HepG2 (cell line): ENCODE measurements at regions not wholly inside any gene's neighbourhood (a gene's known extent, or its start where the extent isn't known, plus 50 kb on each side); places are given as distances from the start of the nearest gene placed in this dataset.

Experiments
- ATF2 ChIP-seq: sonication (generic); formaldehyde crosslinking; IDR thresholded peaks from 2 replicates; pipeline ENCODE4 v1.4.0; 2020; ENCODE audit warnings: missing genetic modification reagents
- CHD2 ChIP-seq: IDR thresholded peaks from 2 replicates; pipeline ENCODE4 v1.6.1; 2011; ENCODE audit warnings: low read depth, low read length, improper control_type of control experiment
- HCFC1 ChIP-seq: fragments of 150-350 bp; IDR thresholded peaks from 2 replicates; pipeline ENCODE4 v1.6.1; 2014; ENCODE audit warnings: low read depth, low read length
- HNRNPH1 ChIP-seq: fragments of 200-400 bp; formaldehyde crosslinking; optimal IDR thresholded peaks from 2 replicates; pipeline ENCODE3; 2017; ENCODE audit warnings: mild to moderate bottlenecking, low read depth, low read length
- ISL2 ChIP-seq: sonication (generic); formaldehyde crosslinking; IDR thresholded peaks from 2 replicates; pipeline ENCODE4 v1.5.0; 2020; ENCODE audit warnings: missing genetic modification reagents
- JARID2 ChIP-seq: sonication (generic); formaldehyde crosslinking; IDR thresholded peaks from 2 replicates; pipeline ENCODE4 v1.8.1; 2023; ENCODE audit warnings: missing genetic modification reagents, inconsistent platforms; ENCODE audit not compliant: insufficient replicate concordance
- KLF15 ChIP-seq: sonication (generic); formaldehyde crosslinking; IDR thresholded peaks from 2 replicates; pipeline ENCODE4 v1.8.1; 2023; ENCODE audit warnings: borderline replicate concordance, mild to moderate bottlenecking, inconsistent platforms, missing genetic modification reagents, mixed read lengths
- NFAT5 ChIP-seq: sonication (generic); formaldehyde crosslinking; IDR thresholded peaks from 2 replicates; pipeline ENCODE4 v1.4.0; 2020; ENCODE audit warnings: missing genetic modification reagents
- XRCC5 ChIP-seq: fragments of 200-400 bp; formaldehyde crosslinking; optimal IDR thresholded peaks from 2 replicates; pipeline ENCODE3; 2017; ENCODE audit warnings: mild to moderate bottlenecking, low read length
- ZKSCAN8 ChIP-seq: IDR thresholded peaks from 2 replicates; pipeline ENCODE4 v1.6.1; 2016; ENCODE audit warnings: borderline replicate concordance, missing genetic modification reagents, missing compliant biosample characterization
- ZNF367 ChIP-seq: sonication (generic); formaldehyde crosslinking; IDR thresholded peaks from 2 replicates; pipeline ENCODE4 v1.4.0; 2020; ENCODE audit warnings: missing genetic modification reagents, borderline replicate concordance
- ZNF567 ChIP-seq: sonication (generic); formaldehyde crosslinking; IDR thresholded peaks from 2 replicates; pipeline ENCODE4 v1.8.1; 2023; ENCODE audit warnings: mild to moderate bottlenecking, missing genetic modification reagents, borderline replicate concordance
- TF ChIP-seq, protein P1 (sequence below): sonication (generic); formaldehyde crosslinking; IDR thresholded peaks from 2 replicates; pipeline ENCODE4 v1.8.0; 2023; ENCODE audit warnings: mild to moderate bottlenecking, missing genetic modification reagents
- TF ChIP-seq, protein P2 (sequence below), 2 experiments: sonication (generic) in 1 of 2; formaldehyde crosslinking in 1 of 2; IDR thresholded peaks; 2 replicates each; pipeline versions ENCODE4 v1.4.0 to v1.6.1; 2016 to 2020; ENCODE audit warnings: borderline replicate concordance in 1 of 2, low read depth in 1 of 2, mild to moderate bottlenecking in 1 of 2, missing genetic modification reagents in 1 of 2

DNA sequence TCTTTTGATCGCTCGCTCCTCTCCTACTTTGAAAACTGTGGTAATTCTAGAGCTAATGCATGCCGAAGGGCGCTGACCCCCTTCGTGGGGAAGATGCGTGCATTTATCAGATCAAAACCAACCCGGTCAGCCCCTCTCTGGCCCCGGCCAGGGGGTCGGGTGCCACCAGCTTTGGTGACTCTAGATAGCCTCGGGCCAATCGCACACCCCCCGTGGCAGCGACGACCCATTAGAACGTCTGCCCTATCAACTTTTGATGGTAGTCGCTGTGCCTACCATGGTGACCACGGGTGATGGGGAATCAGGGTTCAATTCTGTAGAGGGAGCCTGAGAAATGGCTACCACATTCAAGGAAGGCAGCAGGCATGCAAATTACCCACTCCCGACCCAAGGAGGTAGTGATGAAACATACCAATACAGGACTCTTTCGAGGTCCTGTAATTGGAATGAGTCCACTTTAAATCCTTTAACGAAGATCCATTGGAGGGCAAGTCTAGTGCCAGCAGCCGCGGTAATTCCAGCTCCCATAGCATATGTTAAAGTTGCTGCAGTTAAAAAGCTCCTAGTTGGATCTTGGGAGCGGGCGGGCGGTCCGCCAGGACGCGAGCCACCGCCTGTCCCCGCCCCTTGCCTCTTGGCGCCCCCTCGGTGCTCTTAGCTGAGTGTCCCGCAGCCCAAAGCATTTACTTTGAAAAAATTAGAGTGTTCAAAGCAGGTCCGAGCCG is 3898.2 kb upstream of the OR11H1 start (continued):
- TF ChIP-seq NFAT5 (CRISPR knock-in tag) = no peak
- TF ChIP-seq ZKSCAN8 (CRISPR knock-in tag) = no peak
- TF ChIP-seq XRCC5 = no peak
- TF ChIP-seq KLF15 (CRISPR knock-in tag) = no peak
- no peak for TF ChIP-seq HCFC1
- no peak for TF ChIP-seq CHD2
- no peak for TF ChIP-seq HNRNPH1
- no peak for TF ChIP-seq ISL2 (CRISPR knock-in tag)
- TF ChIP-seq ATF2 (CRISPR knock-in tag) = no peak
- TF ChIP-seq ZNF367 (CRISPR knock-in tag) = no peak
- TF ChIP-seq, protein P1, sequence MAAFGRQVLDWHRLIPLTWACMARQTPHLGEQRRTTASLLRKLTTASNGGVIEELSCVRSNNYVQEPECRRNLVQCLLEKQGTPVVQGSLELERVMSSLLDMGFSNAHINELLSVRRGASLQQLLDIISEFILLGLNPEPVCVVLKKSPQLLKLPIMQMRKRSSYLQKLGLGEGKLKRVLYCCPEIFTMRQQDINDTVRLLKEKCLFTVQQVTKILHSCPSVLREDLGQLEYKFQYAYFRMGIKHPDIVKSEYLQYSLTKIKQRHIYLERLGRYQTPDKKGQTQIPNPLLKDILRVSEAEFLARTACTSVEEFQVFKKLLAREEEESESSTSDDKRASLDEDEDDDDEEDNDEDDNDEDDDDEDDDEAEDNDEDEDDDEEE = no peak
- TF ChIP-seq, protein P2, sequence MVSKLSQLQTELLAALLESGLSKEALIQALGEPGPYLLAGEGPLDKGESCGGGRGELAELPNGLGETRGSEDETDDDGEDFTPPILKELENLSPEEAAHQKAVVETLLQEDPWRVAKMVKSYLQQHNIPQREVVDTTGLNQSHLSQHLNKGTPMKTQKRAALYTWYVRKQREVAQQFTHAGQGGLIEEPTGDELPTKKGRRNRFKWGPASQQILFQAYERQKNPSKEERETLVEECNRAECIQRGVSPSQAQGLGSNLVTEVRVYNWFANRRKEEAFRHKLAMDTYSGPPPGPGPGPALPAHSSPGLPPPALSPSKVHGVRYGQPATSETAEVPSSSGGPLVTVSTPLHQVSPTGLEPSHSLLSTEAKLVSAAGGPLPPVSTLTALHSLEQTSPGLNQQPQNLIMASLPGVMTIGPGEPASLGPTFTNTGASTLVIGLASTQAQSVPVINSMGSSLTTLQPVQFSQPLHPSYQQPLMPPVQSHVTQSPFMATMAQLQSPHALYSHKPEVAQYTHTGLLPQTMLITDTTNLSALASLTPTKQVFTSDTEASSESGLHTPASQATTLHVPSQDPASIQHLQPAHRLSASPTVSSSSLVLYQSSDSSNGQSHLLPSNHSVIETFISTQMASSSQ (IDR thresholded peaks at IDR 0.05; ENCODE audit: low read depth) = no peak
- TF ChIP-seq, protein P2 (CRISPR knock-in tag; IDR thresholded peaks at IDR 0.05; ENCODE audit: borderline replicate concordance) = no peak
- TF ChIP-seq JARID2 (CRISPR knock-in tag) = no peak
- TF ChIP-seq ZNF567 (CRISPR knock-in tag) = no peak
